ENCODE measurements at regions not wholly inside any gene's neighbourhood (a gene's known extent, or its start where the extent isn't known, plus 50 kb on each side); places are given as distances from the start of the nearest gene placed in this dataset.

DNA sequence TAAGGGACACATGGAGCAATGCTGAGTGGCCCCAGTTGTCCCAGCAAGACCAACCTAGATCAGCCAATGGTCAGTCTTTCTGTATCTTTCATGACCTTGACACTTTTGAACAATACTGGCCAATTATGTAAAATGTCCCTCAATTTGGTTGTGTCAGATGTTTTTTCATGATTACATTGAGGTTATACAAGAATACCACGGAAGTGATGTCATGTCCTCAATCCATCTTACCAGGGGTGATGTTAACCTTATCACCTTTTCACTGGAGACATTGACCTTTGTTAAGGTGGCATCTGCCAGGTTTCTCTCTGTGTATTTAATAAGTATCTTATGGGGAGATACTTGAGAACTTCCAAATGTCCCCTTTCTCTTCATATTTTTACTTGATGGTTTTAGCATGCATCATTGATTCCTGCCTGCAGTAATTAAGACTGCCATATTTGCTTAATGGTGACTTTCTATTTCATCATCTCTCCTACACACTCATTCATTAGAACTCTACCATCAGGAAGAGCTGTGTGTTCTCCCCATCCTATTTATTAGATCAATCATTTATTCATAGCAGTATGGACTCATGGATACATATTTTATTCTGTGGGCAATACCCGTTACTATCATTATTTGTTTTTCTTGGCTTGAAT is 64.7 kb upstream of the RFLNA start:
- WGBS (ENCODE audit: extremely low coverage, insufficient read length, low lambda C conversion rate), result no CpG with 5 or more reads among the region's 2 CpGs
- no peaks in the 10 kb centered on the region for H3K79me2 ChIP-seq (ENCODE audit: insufficient read depth, low read length)

More for the DNA sequence above, 64.7 kb upstream of the RFLNA start:
- H2BK12ac ChIP-seq (ENCODE audit: insufficient read length, low read depth, low read length), result no peak overlapping the region
- no peak overlapping the region for H3K9ac ChIP-seq (ENCODE audit: extremely low read depth, insufficient read length, low read length)
- H2BK20ac ChIP-seq (ENCODE audit: low read depth, low read length, poor library complexity, severe bottlenecking), result no peak overlapping the region
- H3K18ac ChIP-seq (ENCODE audit: insufficient read length, low read depth, low read length), result no peak overlapping the region
- H3K4me2 ChIP-seq (ENCODE audit: insufficient read depth, insufficient read length, low read length), result no peak overlapping the region
- H3K79me1 ChIP-seq (ENCODE audit: insufficient read depth, low read depth, low read length, poor library complexity, severe bottlenecking), result no peaks in the 10 kb centered on the region
- no peak overlapping the region for H3K4ac ChIP-seq (ENCODE audit: low read depth, low read length)
- H3K27me3 ChIP-seq (ENCODE audit: insufficient read depth, low read length), result no peaks in the 10 kb centered on the region
- DNase-seq, result no peak
- no peak overlapping the region for H2AFZ ChIP-seq (ENCODE audit: low read length)
- no peak overlapping the region for H3K27ac ChIP-seq (ENCODE audit: insufficient read length, low read depth, low read length)
- Mint-ChIP-seq H3K36me3 (ENCODE audit: insufficient read depth in 1 of 3, low read depth in 3 of 3) (peaks cover 12 to 18% (median 16%) of the 10 kb centered on the region in 3 experiments), H3K27ac (no peak overlapping the region), H3K4me3 (no peak overlapping the region), H3K27me3 (ENCODE audit: low read depth) (no peaks in the 10 kb centered on the region; the same call in none of the 2 replicates), H3K4me1 (peaks cover 4 to 8% of the 10 kb centered on the region in 2 experiments; a peak in 2 of 4 replicates), H3K9me3 (peaks cover 15 to 17% of the 10 kb centered on the region in 2 experiments)
- H3K23ac ChIP-seq (ENCODE audit: insufficient read length, low read depth, low read length), result no peak overlapping the region
- TF ChIP-seq, protein P1, sequence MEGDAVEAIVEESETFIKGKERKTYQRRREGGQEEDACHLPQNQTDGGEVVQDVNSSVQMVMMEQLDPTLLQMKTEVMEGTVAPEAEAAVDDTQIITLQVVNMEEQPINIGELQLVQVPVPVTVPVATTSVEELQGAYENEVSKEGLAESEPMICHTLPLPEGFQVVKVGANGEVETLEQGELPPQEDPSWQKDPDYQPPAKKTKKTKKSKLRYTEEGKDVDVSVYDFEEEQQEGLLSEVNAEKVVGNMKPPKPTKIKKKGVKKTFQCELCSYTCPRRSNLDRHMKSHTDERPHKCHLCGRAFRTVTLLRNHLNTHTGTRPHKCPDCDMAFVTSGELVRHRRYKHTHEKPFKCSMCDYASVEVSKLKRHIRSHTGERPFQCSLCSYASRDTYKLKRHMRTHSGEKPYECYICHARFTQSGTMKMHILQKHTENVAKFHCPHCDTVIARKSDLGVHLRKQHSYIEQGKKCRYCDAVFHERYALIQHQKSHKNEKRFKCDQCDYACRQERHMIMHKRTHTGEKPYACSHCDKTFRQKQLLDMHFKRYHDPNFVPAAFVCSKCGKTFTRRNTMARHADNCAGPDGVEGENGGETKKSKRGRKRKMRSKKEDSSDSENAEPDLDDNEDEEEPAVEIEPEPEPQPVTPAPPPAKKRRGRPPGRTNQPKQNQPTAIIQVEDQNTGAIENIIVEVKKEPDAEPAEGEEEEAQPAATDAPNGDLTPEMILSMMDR (conservative IDR thresholded peaks at IDR 0.05), result no peak
- H2BK15ac ChIP-seq (ENCODE audit: low read depth, low read length), result no peak overlapping the region
- no peak overlapping the region for H4K5ac ChIP-seq (ENCODE audit: insufficient read length, low read depth, low read length)
- no peak overlapping the region for H4K8ac ChIP-seq (replicated peaks; ENCODE audit: insufficient read length, low read depth, low read length)
- H3K23me2 ChIP-seq (ENCODE audit: insufficient read length, low read depth, low read length, poor library complexity, severe bottlenecking), result no peaks in the 10 kb centered on the region
- no peak overlapping the region for H3K14ac ChIP-seq (ENCODE audit: insufficient read depth, low read length)
- H2BK5ac ChIP-seq (ENCODE audit: insufficient read length, low read length), result no peak overlapping the region
- no peak overlapping the region for H3T11ph ChIP-seq (ENCODE audit: low read length)
- no peak overlapping the region for H3K56ac ChIP-seq (ENCODE audit: insufficient read length, low read depth, low read length)
- no peaks in the 10 kb centered on the region for H3K4me1 ChIP-seq (ENCODE audit: insufficient read depth, low read length)
- no peaks in the 10 kb centered on the region for H4K20me1 ChIP-seq (ENCODE audit: control insufficient read depth, insufficient read depth, insufficient read length)
- H2AK5ac ChIP-seq (ENCODE audit: insufficient read length, low read length), result no peak overlapping the region
- H4K91ac ChIP-seq (ENCODE audit: insufficient read length, low read depth, low read length), result no peak overlapping the region
- no peak overlapping the region for H2BK120ac ChIP-seq (ENCODE audit: low read depth, low read length, poor library complexity, severe bottlenecking)
- no peaks in the 10 kb centered on the region for H3K9me3 ChIP-seq (ENCODE audit: control insufficient read depth, low read depth, low read length)

Data from H9 (cell line).